AG10803 (cell line): ENCODE measurements at regions not wholly inside any gene's neighbourhood (a gene's known extent, or its start where the extent isn't known, plus 50 kb on each side); places are given as distances from the start of the nearest gene placed in this dataset.
"Not testable (repeated sequence)": the region's sequence is repeated elsewhere in the genome, so short reads cannot be mapped to it uniquely, and the experiment has no call there.

ENCODE experiments used
- DNase-seq: peaks from one replicate; pipeline ENCODE4 v3.0.0; 2010; ENCODE audit warnings: low read depth
- H3K4me3 ChIP-seq: 2 replicates; pipeline ENCODE4 v1.5.1; 2011; ENCODE audit warnings: mild to moderate bottlenecking, low read length, control low read depth
- CTCF ChIP-seq: conservative IDR thresholded peaks from 2 replicates; pipeline ENCODE4 v1.5.1; 2011; ENCODE audit warnings: mild to moderate bottlenecking, low read length, control low read depth, inconsistent platforms

GRCh38 chr2:126952216-126952615, 53.5 kb downstream of the TEX51 start:
- H3K4me3 ChIP-seq: no peak overlapping the region
- TF ChIP-seq CTCF: no peak
- no peak for DNase-seq

- TF ChIP-seq CTCF: no peak
- DNase-seq: no peak
- H3K4me3 ChIP-seq: no peak overlapping the region
These were observed 54.8 kb downstream of the TEX51 start for GRCh38 chr2:126953483-126953882.

- TF ChIP-seq CTCF: no peak
- no peak overlapping the region for H3K4me3 ChIP-seq
- DNase-seq: no peak
These were observed 56.1 kb downstream of the TEX51 start for GRCh38 chr2:126954831-126955230.

GRCh38 chr2:126956773-126957172, 58.1 kb downstream of the TEX51 start:
- DNase-seq, H3K4me3 ChIP-seq: not testable (repeated sequence)

GRCh38 chr2:126963390-126963789, 64.7 kb downstream of the TEX51 start:
- no peak overlapping the region for H3K4me3 ChIP-seq
- no peak for TF ChIP-seq CTCF
- DNase-seq: no peak

- no peak for TF ChIP-seq CTCF
- no peak overlapping the region for H3K4me3 ChIP-seq
- DNase-seq: no peak
These were observed 67.9 kb downstream of the TEX51 start for GRCh38 chr2:126966601-126967000.

- no peak for TF ChIP-seq CTCF
- no peak overlapping the region for H3K4me3 ChIP-seq
- no peak for DNase-seq
These were observed 71.9 kb downstream of the TEX51 start for GRCh38 chr2:126970583-126970982.

- H3K4me3 ChIP-seq: peak overlapping the region; percentile 31
- TF ChIP-seq CTCF: no peak
- no peak for DNase-seq
These were observed 72.4 kb downstream of the TEX51 start for GRCh38 chr2:126971162-126971480.
